Gastroesophageal sphincter (tissue), 3 donors: ENCODE measurements at regions not wholly inside any gene's neighbourhood (a gene's known extent, or its start where the extent isn't known, plus 50 kb on each side); places are given as distances from the start of the nearest gene placed in this dataset.
"Not testable (repeated sequence)": the region's sequence is repeated elsewhere in the genome, so short reads cannot be mapped to it uniquely, and the experiment has no call there.

Experiments used
- CTCF ChIP-seq, 4 experiments: fragments of 200-600 bp in 2 of 4; fragments of 450-650 bp in 2 of 4; sonication (generic) in 1 of 4; IDR thresholded peaks; one replicate each; pipeline ENCODE4 v1.5.1; 2017 to 2019; ENCODE audit warnings: antibody characterized with exemption in 4 of 4, mild to moderate bottlenecking in 2 of 4, moderate library complexity in 2 of 4
- POLR2A ChIP-seq, 2 donors: fragments of 450-650 bp; IDR thresholded peaks; one replicate each; pipeline ENCODE4 v1.6.1; 2017; ENCODE audit warnings: antibody characterized with exemption in 2 of 2, mild to moderate bottlenecking in 2 of 2, moderate library complexity in 1 of 2
- POLR2AphosphoS5 ChIP-seq: sonication (generic); formaldehyde crosslinking; IDR thresholded peaks from one replicate; pipeline ENCODE4 v1.6.1; 2017; ENCODE audit warnings: antibody characterized with exemption

GRCh38 chr12:93238512-93239262, 139.0 kb upstream of the NUDT4 start:
- TF ChIP-seq CTCF (IDR thresholded peaks at IDR 0.05); POLR2AphosphoS5; POLR2A (IDR thresholded peaks at IDR 0.05): not testable (repeated sequence)
